ENCODE measurements at regions not wholly inside any gene's neighbourhood (a gene's known extent, or its start where the extent isn't known, plus 50 kb on each side); places are given as distances from the start of the nearest gene placed in this dataset.

GRCh38 chr3:66885326-66886000 is 112.6 kb upstream of the KBTBD8 start:
- no peak overlapping the region for H3K4me2 ChIP-seq (ENCODE audit: insufficient read depth, low read length)
- H3K27me3 ChIP-seq (ENCODE audit: control insufficient read depth in 2 of 2, insufficient read depth in 2 of 2, low read length in 2 of 2), result no peaks in the 10 kb centered on the region
- no peaks in the 10 kb centered on the region for H3K4me1 ChIP-seq (ENCODE audit: control insufficient read depth, extremely low read depth, insufficient read depth, low read length)
- H2AFZ ChIP-seq (ENCODE audit: low read depth, low read length), result no peak overlapping the region
- H4K20me1 ChIP-seq (replicated peaks; ENCODE audit: control insufficient read depth, extremely low read depth, insufficient read depth, low read length), result no peaks in the 10 kb centered on the region
- TF ChIP-seq, protein P1, sequence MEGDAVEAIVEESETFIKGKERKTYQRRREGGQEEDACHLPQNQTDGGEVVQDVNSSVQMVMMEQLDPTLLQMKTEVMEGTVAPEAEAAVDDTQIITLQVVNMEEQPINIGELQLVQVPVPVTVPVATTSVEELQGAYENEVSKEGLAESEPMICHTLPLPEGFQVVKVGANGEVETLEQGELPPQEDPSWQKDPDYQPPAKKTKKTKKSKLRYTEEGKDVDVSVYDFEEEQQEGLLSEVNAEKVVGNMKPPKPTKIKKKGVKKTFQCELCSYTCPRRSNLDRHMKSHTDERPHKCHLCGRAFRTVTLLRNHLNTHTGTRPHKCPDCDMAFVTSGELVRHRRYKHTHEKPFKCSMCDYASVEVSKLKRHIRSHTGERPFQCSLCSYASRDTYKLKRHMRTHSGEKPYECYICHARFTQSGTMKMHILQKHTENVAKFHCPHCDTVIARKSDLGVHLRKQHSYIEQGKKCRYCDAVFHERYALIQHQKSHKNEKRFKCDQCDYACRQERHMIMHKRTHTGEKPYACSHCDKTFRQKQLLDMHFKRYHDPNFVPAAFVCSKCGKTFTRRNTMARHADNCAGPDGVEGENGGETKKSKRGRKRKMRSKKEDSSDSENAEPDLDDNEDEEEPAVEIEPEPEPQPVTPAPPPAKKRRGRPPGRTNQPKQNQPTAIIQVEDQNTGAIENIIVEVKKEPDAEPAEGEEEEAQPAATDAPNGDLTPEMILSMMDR (IDR thresholded peaks at IDR 0.05; ENCODE audit: extremely low read depth in 1 of 2, insufficient read depth in 1 of 2, low read depth in 1 of 2, low read length in 2 of 2), result no peak
- TF ChIP-seq POLR2AphosphoS5 (IDR thresholded peaks at IDR 0.05; ENCODE audit: insufficient read depth, low read depth, low read length) (no peak), GATA2 (IDR thresholded peaks at IDR 0.05; ENCODE audit: insufficient read depth, insufficient read length, low read depth, low read length) (no peak), MYC (IDR thresholded peaks at IDR 0.05; ENCODE audit: low read depth, low read length) (no peak), EZH2 (IDR thresholded peaks at IDR 0.05; ENCODE audit: borderline replicate concordance, low read depth, low read length, severe bottlenecking) (no peak), FOS (IDR thresholded peaks at IDR 0.05; ENCODE audit: borderline replicate concordance, insufficient read depth, low read length) (no peak), JUN (IDR thresholded peaks at IDR 0.05; ENCODE audit: borderline replicate concordance, insufficient read depth, insufficient read length, low read depth) (no peak), POLR2A (IDR thresholded peaks at IDR 0.05; ENCODE audit: low read depth, low read length) (no peak)
- TF ChIP-seq, protein P2, sequence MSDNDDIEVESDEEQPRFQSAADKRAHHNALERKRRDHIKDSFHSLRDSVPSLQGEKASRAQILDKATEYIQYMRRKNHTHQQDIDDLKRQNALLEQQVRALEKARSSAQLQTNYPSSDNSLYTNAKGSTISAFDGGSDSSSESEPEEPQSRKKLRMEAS (IDR thresholded peaks at IDR 0.05; ENCODE audit: insufficient read depth, insufficient read length), result no peak
- dilution Hi-C loops (cut with MboI; ENCODE audit: extremely low pct_ligation_motif_present, low sequenced_read_pairs), result no loop called here
- POLR2A ChIA-PET, result no interaction called here
- no peaks in the 10 kb centered on the region for H3K9me3 ChIP-seq (replicated peaks; ENCODE audit: control insufficient read depth, insufficient read depth, low read length)
- no peaks in the 10 kb centered on the region for H3K36me3 ChIP-seq (ENCODE audit: control insufficient read depth in 2 of 2, extremely low read depth in 1 of 2, insufficient read depth in 2 of 2, low read length in 2 of 2)
- no TSS peak for BruUV-seq (replicated peaks)
- no peaks in the 10 kb centered on the region for H3K9me1 ChIP-seq (replicated peaks; ENCODE audit: control insufficient read depth, extremely low read depth, insufficient read depth, low read length)
- no peak for DNase-seq (ENCODE audit: low read depth, low spot score)
- intact Hi-C loops (cut with micrococcal nuclease), result no loop called here
- no peak overlapping the region for H3K4me3 ChIP-seq (replicated peaks in 1 of 3; ENCODE audit: insufficient read depth in 1 of 3, low read depth in 1 of 3, low read length in 3 of 3)
- FAIRE-seq, result no peak
- CTCF ChIA-PET, result no interaction called here
- no peaks in the 10 kb centered on the region for H3K79me2 ChIP-seq (ENCODE audit: control insufficient read depth, insufficient read depth, low read length)
- no peak overlapping the region for H3K27ac ChIP-seq (ENCODE audit: insufficient read depth, low read depth, low read length)
- H3K9ac ChIP-seq (replicated peaks; ENCODE audit: extremely low read depth, insufficient read depth, low read length), result no peak overlapping the region

Data from endothelial cell of umbilical vein (primary cell).